Hematopoietic multipotent progenitor cell treated with erythropoietin and hydrocortisone succinate and interleukin-3 and kit ligand, for 17 days (in vitro differentiated cells): ENCODE measurements at regions not wholly inside any gene's neighbourhood (a gene's known extent, or its start where the extent isn't known, plus 50 kb on each side); places are given as distances from the start of the nearest gene placed in this dataset.
"Not testable (repeated sequence)": the region's sequence is repeated elsewhere in the genome, so short reads cannot be mapped to it uniquely, and the experiment has no call there.

ENCODE experiments used
- DNase-seq: peaks from one replicate; pipeline ENCODE4 v3.0.0-alpha.2; 2015; ENCODE audit warnings: low spot score

GRCh38 chr7:47089461-47089860, 492.4 kb downstream of the TNS3 start:
- DNase-seq = no peak

GRCh38 chr7:47089068-47089417, 492.9 kb downstream of the TNS3 start:
- no peak for DNase-seq

GRCh38 chr7:47088329-47089067, 493.4 kb downstream of the TNS3 start:
- DNase-seq = peak; percentile 24

- no peak for DNase-seq
These were observed 494.0 kb downstream of the TNS3 start for GRCh38 chr7:47087866-47088265.

- DNase-seq = no peak
These were observed 496.2 kb downstream of the TNS3 start for GRCh38 chr7:47085491-47086275.

- DNase-seq = no peak
These were observed 498.2 kb downstream of the TNS3 start for GRCh38 chr7:47083476-47084250.

GRCh38 chr7:47080816-47081215, 501.1 kb downstream of the TNS3 start:
- DNase-seq = no peak

GRCh38 chr7:47078241-47078640, 503.7 kb downstream of the TNS3 start:
- no peak for DNase-seq

GRCh38 chr7:47074702-47075153, 507.2 kb downstream of the TNS3 start:
- no peak for DNase-seq

- no peak for DNase-seq
These were observed 508.6 kb downstream of the TNS3 start for GRCh38 chr7:47073284-47073683.

- no peak for DNase-seq
These were observed 510.0 kb downstream of the TNS3 start for GRCh38 chr7:47071866-47072265.

GRCh38 chr7:47069385-47070076, 512.4 kb downstream of the TNS3 start:
- no peak for DNase-seq

- no peak for DNase-seq
These were observed 514.8 kb downstream of the TNS3 start for GRCh38 chr7:47066976-47067614.

- no peak for DNase-seq
These were observed 525.2 kb downstream of the TNS3 start for GRCh38 chr7:47056731-47057130.

GRCh38 chr7:47052541-47053208, 529.2 kb downstream of the TNS3 start:
- not testable (repeated sequence) for DNase-seq

GRCh38 chr7:47049234-47049774, 532.6 kb downstream of the TNS3 start:
- no peak for DNase-seq

GRCh38 chr7:47047384-47047783, 534.5 kb downstream of the TNS3 start:
- DNase-seq = no peak

GRCh38 chr7:47046949-47047348, 535.0 kb downstream of the TNS3 start:
- no peak for DNase-seq

- DNase-seq = no peak
These were observed 536.5 kb downstream of the TNS3 start for GRCh38 chr7:47045207-47046051.

GRCh38 chr7:47044625-47045024, 537.3 kb downstream of the TNS3 start:
- no peak for DNase-seq
